ENCODE measurements at regions not wholly inside any gene's neighbourhood (a gene's known extent, or its start where the extent isn't known, plus 50 kb on each side); places are given as distances from the start of the nearest gene placed in this dataset.
A peak's percentile ranks its signal among the peaks of the same experiment; 100 is the strongest.

DNA sequence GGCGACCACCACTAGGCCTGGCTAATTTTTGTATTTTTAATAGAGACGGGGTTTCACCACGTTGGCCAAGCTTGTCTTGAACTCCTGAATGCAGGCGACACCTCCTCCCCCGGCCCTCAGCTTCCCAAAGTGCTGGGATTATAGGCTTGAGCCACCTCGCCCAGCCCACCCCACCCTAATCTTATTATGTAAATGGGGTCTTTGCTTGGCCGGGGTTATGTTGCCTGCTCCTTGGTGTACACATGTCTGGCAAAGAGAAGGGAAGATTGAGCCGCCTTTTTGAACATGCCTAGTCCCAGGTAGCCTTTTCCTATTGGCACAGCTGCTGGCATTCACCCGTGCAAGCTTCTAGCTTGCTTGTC lies 106.8 kb downstream of the KCTD15 start:
- Histone ChIP-seq H3K9me3 (ENCODE audit: control insufficient read depth, insufficient read depth, low read length) (no peaks in the 10 kb centered on the region; the same call in 1 of the 2 replicates), H3K27me3 (ENCODE audit: control insufficient read depth, insufficient read depth, low read length) (peaks cover 24% of the 10 kb centered on the region), H3K27ac (ENCODE audit: low read depth, low read length) (no peak overlapping the region), H3K4me3 (ENCODE audit: low read depth, low read length) (no peak overlapping the region)
- DNase-seq (ENCODE audit: low read depth, low spot score): no peak
- CTCF ChIA-PET: no interaction called here
- POLR2A ChIA-PET: no interaction called here
- TF ChIP-seq, protein P1, sequence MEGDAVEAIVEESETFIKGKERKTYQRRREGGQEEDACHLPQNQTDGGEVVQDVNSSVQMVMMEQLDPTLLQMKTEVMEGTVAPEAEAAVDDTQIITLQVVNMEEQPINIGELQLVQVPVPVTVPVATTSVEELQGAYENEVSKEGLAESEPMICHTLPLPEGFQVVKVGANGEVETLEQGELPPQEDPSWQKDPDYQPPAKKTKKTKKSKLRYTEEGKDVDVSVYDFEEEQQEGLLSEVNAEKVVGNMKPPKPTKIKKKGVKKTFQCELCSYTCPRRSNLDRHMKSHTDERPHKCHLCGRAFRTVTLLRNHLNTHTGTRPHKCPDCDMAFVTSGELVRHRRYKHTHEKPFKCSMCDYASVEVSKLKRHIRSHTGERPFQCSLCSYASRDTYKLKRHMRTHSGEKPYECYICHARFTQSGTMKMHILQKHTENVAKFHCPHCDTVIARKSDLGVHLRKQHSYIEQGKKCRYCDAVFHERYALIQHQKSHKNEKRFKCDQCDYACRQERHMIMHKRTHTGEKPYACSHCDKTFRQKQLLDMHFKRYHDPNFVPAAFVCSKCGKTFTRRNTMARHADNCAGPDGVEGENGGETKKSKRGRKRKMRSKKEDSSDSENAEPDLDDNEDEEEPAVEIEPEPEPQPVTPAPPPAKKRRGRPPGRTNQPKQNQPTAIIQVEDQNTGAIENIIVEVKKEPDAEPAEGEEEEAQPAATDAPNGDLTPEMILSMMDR (IDR thresholded peaks at IDR 0.05; ENCODE audit: low read depth, low read length): no peak

DNA sequence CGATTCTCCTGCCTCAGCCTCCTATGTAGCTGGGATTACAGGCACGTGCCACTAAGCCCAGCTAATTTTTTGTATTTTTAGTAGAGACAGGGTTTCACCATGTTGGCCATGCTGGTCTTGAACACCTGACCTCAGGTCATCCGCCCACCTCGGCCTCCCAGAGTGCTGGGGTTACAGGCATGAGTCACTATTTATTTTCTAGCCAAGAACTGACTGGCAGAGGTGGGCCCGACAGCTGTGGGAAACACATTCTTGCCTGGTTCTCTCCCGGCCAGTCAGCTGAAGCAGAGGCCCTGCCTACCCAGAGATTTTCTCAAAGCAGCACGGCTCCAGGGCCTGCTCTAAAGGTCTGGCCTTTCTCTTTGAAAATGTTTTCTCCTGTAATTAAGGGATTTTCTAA lies 108.0 kb downstream of the KCTD15 start:
- DNase-seq (ENCODE audit: low read depth, low spot score): no peak
- ChIA-PET CTCF (no interaction called here), POLR2A (no interaction called here)

DNA sequence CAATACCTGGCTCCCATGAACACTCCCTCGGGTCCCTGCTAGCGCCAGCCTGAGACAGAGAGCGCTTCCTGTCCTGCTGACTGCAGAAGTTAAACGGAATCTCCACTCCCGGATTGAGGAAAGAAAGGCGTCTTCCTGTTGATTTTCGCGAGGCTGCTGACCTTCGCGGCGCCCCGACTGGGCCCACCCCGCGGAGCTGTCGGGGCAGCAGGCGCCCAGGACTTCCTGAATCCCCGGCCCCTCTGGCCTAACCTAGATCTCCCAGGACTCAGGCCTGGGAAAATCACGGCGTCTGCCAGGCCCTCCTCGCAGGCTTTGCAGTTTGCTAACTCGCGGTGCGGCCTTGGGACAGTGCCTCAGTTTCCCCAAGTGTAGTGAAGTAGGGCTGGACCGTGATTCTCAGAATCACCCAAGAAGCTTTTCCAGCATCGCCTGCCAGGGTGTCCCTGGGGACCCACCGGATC lies 108.8 kb downstream of the KCTD15 start:
- no peak for DNase-seq (ENCODE audit: low read depth, low spot score)
- no peak overlapping the region for H3K27ac ChIP-seq (ENCODE audit: low read depth, low read length)
- no peaks in the 10 kb centered on the region; the same call in 1 of the 2 replicates for H3K9me3 ChIP-seq (ENCODE audit: control insufficient read depth, insufficient read depth, low read length)
- CTCF ChIA-PET: interaction anchor here (0.6 to 1.1 kb wide), 2 partner anchors 23 to 128 kb away, joined by 5 to 7 read pairs; no protein-coding TSS in a partner anchor
- H3K27me3 ChIP-seq (ENCODE audit: control insufficient read depth, insufficient read depth, low read length): peaks cover 25% of the 10 kb centered on the region
- 0 out of 2 replicates have a peak overlapping the region, but pooled peaks have one; percentile 4 for H3K4me3 ChIP-seq (ENCODE audit: low read depth, low read length)
- TF ChIP-seq, protein P1 (IDR thresholded peaks at IDR 0.05; ENCODE audit: low read depth, low read length): no peak
- POLR2A ChIA-PET: no interaction called here

More for the DNA sequence above, 108.0 kb downstream of the KCTD15 start:
- no peaks in the 10 kb centered on the region; the same call in 1 of the 2 replicates for H3K9me3 ChIP-seq (ENCODE audit: control insufficient read depth, insufficient read depth, low read length)
- H3K27me3 ChIP-seq (ENCODE audit: control insufficient read depth, insufficient read depth, low read length): peaks cover 25% of the 10 kb centered on the region
- no peak overlapping the region for H3K27ac ChIP-seq (ENCODE audit: low read depth, low read length)
- TF ChIP-seq, protein P1 (IDR thresholded peaks at IDR 0.05; ENCODE audit: low read depth, low read length): no peak
- H3K4me3 ChIP-seq (ENCODE audit: low read depth, low read length): no peak overlapping the region

DNA sequence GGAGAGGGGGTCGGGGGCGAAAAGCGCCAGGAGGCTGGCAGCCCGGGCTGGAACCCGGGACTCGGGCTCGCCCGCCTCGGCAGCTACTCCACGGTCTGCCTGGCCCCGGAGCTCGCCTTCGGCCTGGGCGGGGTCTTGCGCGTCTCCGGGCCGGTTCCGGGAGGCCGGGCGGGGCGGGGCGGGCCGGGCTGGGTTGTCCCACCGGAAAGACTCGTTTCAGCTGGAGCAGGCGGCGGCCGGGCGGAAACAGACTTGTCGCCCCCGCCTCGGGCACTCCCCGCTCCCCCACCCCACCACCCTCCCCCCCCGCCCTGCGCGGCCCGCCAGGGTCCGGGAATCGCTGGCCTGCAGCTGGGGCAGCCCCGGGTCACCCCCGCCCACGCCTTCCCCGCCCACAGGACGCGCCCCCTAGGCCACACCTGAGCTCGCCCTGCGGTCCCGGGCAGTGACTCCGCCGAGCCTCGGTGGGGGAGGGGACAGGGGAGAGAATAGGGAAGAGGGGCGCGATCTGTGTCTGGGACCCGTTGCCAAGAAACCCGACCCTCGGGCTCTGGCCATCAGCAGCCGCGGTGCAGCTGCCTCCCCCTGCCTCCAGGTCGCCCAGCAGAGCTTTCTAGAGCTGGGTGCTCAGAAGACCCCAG lies 109.4 kb downstream of the KCTD15 start:
- CTCF ChIA-PET: interaction anchor here (0.6 to 1.1 kb wide), 3 partner anchors 24 to 128 kb away, joined by 3 to 7 read pairs (median 5); no protein-coding TSS in a partner anchor
- 0 out of 2 replicates have a peak overlapping the region, but pooled peaks have one; percentile 4 for H3K4me3 ChIP-seq (ENCODE audit: low read depth, low read length)
- POLR2A ChIA-PET: no interaction called here
- no peak for DNase-seq (ENCODE audit: low read depth, low spot score)
- H3K27ac ChIP-seq (ENCODE audit: low read depth, low read length): no peak overlapping the region
- no peaks in the 10 kb centered on the region; the same call in 1 of the 2 replicates for H3K9me3 ChIP-seq (ENCODE audit: control insufficient read depth, insufficient read depth, low read length)
- H3K27me3 ChIP-seq (ENCODE audit: control insufficient read depth, insufficient read depth, low read length): peaks cover 25% of the 10 kb centered on the region
- TF ChIP-seq, protein P1 (IDR thresholded peaks at IDR 0.05; ENCODE audit: low read depth, low read length): no peak

DNA sequence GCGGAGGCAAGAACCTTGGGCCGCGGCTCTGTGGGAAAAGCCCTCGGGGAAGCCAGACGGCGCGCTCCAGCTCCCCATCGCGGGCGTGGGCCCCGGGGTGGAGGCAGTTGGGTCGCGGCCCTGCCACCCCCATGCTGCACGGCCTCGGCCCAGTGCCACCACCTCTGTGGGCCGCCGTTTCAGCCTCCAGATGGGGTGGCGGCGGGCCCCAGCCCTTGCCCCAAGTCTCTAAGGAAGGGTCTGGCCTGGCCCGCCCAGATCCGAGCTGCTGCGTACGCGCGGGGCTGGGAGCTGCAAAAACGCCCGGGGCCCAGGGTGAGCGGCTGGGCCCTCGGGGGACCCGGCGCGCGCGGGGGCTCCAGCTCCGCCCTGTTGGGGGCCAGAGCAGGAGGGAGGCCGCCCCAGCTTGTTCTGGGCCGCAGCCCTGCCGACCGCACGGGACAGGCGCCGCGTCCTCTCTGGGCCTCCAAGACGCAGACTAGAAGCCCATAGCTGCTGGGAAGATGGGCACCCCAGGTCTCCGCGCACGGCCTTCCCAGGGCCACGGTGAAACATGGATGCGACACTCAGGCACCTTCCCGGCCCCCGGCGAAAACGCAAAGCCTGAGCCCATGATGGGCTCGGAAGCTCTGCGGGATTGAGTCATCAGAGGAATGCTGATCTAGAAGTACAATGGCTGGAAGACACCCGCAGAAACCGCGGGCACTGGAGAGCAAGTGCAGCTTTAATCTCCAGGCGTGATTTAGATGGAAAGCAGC lies 110.1 kb downstream of the KCTD15 start:
- no peak for DNase-seq (ENCODE audit: low read depth, low spot score)
- no peak overlapping the region for H3K27ac ChIP-seq (ENCODE audit: low read depth, low read length)
- H3K27me3 ChIP-seq (ENCODE audit: control insufficient read depth, insufficient read depth, low read length): peaks cover 25% of the 10 kb centered on the region
- TF ChIP-seq, protein P1 (IDR thresholded peaks at IDR 0.05; ENCODE audit: low read depth, low read length): no peak
- POLR2A ChIA-PET: no interaction called here
- no peak overlapping the region for H3K4me3 ChIP-seq (ENCODE audit: low read depth, low read length)
- CTCF ChIA-PET: interaction anchor here (0.7 kb wide), 1 partner anchor 39 kb away, joined by 3 read pairs; no protein-coding TSS in a partner anchor
- no peaks in the 10 kb centered on the region; the same call in 1 of the 2 replicates for H3K9me3 ChIP-seq (ENCODE audit: control insufficient read depth, insufficient read depth, low read length)
